Activated CD4-positive, alpha-beta T cell treated with anti-CD3 and anti-CD28 coated beads, Interleukin-2, Interleukin-6, amounts not matched to agents 100 ng/mL and 50 ng/mL, durations not matched to agents 16 hours and 8 hours (primary cell): ENCODE measurements at regions not wholly inside any gene's neighbourhood (a gene's known extent, or its start where the extent isn't known, plus 50 kb on each side); places are given as distances from the start of the nearest gene placed in this dataset.
"Not testable (repeated sequence)": the region's sequence is repeated elsewhere in the genome, so short reads cannot be mapped to it uniquely, and the experiment has no call there.

ENCODE experiments used
- DNase-seq: peaks from one replicate; pipeline ENCODE4 v3.0.0-alpha.2; 2020

- no peak for DNase-seq
Measured at GRCh38 chr11:70885281-70886231, 366.8 kb downstream of the SHANK2 start.

GRCh38 chr11:70886256-70886655 lies 366.1 kb downstream of the SHANK2 start:
- DNase-seq, result no peak

DNA sequence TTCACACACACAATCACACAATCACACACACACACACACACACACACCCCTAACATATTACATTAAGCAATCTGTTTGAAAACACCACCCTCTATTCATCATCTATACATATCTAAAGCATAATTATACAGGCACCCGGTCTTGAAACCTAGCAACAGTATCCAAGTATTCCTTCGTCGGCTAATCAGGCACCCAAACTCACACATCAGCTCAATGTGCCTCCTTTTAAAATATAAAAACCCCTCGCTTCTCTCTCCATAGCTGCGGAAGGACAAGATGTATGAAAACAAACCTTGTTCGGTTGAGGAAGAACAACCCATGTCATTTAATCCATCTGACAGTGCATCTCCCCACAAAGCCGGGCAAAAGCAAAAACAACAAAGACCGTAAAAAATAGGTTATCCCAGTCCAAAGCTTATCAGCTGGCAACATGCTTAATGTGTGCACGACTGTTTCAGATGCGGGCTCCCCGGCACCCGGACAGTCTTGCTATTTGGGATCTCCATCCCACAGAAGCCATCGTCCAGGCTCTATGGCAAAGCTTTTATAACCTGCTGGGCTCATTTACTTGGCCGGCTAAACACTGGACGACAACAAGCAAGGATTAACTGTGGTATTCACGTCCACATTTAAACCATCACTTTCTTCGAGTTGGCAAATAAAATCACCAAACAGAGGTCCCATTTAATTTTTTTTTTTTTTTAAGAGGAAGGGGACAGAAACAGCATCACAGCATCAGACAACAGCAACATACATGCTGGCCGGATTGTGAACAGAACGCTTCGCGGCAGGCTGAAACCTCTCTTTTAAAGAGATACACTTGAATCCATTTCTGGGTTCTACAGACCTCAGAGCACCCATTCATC lies 365.5 kb downstream of the SHANK2 start:
- DNase-seq, result no peak

DNA sequence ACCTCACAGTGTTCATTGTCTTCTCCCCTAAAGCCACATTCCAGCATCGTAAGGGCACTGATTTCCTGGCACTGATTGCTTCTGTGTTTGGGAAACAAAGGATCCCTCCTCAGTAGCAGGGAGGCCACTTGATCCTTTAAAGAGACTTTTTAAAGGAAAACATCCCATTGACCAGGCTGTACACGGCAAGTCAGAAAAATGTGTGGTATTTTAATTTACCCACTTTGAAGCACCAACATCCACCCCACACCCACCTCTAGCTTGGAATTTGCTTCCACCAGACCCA lies 364.9 kb downstream of the SHANK2 start:
- no peak for DNase-seq

- DNase-seq, result no peak
Measured at GRCh38 chr11:70888061-70888460, 364.3 kb downstream of the SHANK2 start.

GRCh38 chr11:70889411-70889810 lies 363.0 kb downstream of the SHANK2 start:
- no peak for DNase-seq

DNA sequence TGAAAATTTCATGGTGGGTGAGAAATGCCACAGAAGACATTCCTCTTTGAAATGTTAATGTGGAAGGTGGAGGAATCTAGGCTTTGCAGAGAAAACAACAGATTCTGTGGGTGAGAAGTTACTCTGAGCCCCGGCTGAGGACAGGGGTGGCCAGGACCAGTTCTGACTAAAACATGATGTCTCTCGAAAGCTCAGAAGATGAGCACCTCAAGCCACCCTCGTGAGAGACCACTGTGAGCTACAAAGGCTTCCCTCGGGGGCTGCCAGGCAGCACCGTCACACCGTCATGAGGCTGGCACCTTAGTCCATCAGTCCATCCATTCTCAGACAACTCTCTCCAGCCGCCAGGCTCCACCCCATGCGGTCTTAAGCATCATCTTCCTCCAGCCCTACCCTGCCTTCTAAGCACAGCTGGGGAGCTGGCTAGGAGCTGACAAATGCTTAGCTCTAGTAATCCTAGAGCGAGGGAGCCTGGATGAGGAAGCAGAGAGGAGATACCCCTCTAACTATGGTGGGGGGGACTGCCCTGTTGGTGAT lies 360.5 kb downstream of the SHANK2 start:
- no peak for DNase-seq

- no peak for DNase-seq
Measured at GRCh38 chr11:70892889-70893288, 359.5 kb downstream of the SHANK2 start.

DNA sequence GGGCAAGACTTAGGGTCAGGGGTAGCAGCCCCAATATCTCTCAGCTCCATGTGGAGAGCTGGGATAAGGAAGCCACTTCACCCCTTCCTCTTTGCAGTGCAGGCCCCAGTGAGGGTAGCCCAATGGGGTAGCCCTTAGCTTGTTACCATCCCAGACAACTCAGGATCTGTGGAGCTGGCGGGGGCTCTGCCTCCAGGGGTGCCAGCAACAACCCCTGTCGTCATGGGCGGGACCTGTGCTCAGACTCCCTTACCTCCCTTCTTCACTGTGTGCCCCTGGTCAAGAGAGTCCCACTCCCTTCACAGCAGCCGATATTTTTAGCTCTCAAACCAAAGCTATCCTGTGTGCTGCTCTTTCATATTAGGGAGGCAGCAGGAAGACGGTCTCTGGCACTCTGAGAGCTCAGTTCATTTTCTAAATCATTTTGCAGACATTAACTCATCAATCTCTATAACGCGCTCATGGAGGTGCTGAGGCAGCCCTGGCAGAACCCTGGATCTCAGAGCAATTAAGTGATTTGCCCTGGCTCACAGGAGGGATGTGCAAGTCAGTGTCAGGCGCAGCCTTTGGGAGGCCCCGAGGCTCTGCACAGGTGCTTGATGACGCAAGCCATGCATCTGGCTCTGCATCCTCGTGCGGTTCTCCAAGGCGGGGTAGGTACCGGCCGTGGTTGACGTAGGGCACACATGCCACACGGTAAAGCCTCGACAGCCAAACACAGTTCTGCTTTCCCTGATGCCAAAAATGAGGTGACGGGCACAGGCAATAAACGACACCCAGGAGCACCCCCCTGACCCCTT lies 357.6 kb downstream of the SHANK2 start:
- DNase-seq, result no peak

- no peak for DNase-seq
Measured at GRCh38 chr11:70895366-70895670, 357.1 kb downstream of the SHANK2 start.

- DNase-seq, result no peak
Measured at GRCh38 chr11:70897429-70897828, 354.9 kb downstream of the SHANK2 start.

GRCh38 chr11:70899616-70900015 lies 352.8 kb downstream of the SHANK2 start:
- no peak for DNase-seq

DNA sequence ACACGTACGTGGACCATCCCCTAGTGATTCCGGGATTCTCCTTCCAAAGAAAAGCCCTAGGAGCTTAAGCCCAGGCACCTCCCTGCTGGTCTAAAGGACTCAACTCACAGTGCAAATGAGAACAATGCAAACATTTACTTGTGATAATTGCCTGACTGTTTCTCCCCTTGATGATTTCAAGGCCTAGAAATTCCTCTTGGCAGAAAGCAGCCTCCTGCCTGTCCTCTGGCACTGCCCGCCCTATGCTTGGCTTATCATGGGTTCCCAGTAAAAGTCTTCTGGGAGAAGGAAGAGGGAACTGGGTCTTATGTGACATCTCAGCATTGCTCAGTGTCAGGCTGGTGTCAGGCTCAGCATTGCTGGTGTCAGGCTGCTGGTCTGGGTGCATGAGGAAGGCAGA lies 351.8 kb downstream of the SHANK2 start:
- DNase-seq, result no peak

- no peak for DNase-seq
Measured at GRCh38 chr11:70901951-70902521, 350.3 kb downstream of the SHANK2 start.

- DNase-seq, result not testable (repeated sequence)
Measured at GRCh38 chr11:70903229-70903628, 349.1 kb downstream of the SHANK2 start.

DNA sequence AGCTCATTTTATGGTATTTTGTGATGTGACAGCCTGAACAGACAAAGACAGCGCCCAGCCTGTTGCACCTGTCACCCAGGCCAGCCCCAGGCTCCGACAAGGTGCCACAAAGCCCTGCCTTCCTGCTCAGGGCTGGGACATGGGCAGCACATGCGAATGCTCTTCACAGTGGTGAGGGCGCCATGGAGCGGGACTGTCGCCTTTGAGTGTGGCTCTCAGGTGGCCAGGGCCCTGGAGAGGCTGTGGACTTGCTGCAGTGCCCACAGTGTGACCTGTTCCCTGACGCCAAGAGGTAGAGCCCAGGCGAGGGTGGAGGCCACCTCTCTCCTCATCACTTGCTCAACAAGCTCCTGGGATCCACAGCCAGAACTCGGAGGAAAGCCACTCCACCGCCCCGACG lies 346.3 kb downstream of the SHANK2 start:
- DNase-seq, result no peak

GRCh38 chr11:70908223-70908622 lies 344.2 kb downstream of the SHANK2 start:
- no peak for DNase-seq

GRCh38 chr11:70910835-70911234 lies 341.5 kb downstream of the SHANK2 start:
- DNase-seq, result no peak

GRCh38 chr11:70912226-70912840 lies 340.0 kb downstream of the SHANK2 start:
- peak; percentile 7 for DNase-seq

DNA sequence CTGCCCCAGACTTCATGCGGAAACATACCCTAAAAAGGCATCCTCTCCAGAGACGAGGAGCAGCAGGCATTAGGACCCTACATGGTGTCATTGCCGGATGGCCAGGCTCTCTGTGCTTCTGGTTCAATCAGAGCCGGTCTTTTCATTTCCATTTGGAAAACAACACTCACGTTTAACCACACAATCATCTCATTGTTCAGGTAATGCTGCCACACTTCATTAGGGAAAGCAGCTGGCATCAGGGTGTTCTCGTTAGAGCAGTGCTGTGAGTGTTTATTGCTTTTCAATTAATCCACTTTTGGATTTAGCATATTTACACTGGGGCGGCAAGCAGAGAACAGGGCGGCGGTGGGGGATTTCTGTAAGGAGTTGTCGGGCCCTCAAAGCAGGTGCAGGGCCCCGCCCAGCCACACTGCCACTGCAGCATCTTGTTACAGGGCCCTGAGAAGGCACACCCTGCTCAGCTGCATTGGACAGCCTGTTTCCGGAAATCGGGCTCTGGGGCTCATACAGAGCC lies 338.6 kb downstream of the SHANK2 start:
- DNase-seq, result no peak

DNA sequence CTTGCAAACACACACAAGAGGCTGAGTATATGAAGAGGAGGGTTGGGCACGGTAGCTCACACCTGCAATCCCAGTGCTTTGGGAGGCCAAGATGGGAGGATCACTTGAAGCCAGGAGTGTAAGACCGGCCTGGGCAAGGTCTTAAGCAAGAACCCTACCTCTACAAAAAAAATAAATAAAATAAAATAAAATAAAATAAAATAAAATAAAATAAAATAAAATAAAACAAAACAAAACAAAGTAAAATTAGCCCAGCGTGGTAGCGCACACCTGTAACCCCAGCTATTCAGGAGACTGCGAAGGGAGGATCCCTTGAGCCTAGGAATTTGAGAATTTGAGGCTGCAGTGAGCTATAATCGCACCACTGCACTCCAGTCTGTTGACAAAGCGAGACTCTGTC lies 337.9 kb downstream of the SHANK2 start:
- no peak for DNase-seq
